GM12864 (cell line): ENCODE measurements at regions not wholly inside any gene's neighbourhood (a gene's known extent, or its start where the extent isn't known, plus 50 kb on each side); places are given as distances from the start of the nearest gene placed in this dataset.
"Not testable (repeated sequence)": the region's sequence is repeated elsewhere in the genome, so short reads cannot be mapped to it uniquely, and the experiment has no call there.

Source experiments
- DNase-seq: peaks from one replicate; pipeline ENCODE4 v3.0.0-alpha.2; 2011; ENCODE audit warnings: low read depth
- H3K4me3 ChIP-seq: 2 replicates; pipeline ENCODE4 v1.5.1; 2011; ENCODE audit warnings: mild to moderate bottlenecking, low read depth, low read length, control low read depth
- CTCF ChIP-seq: IDR thresholded peaks from 2 replicates; pipeline ENCODE4 v1.5.1; 2011; ENCODE audit warnings: low read depth, mild to moderate bottlenecking, moderate library complexity, low read length, control low read depth, inconsistent platforms; ENCODE audit errors: missing control alignments

GRCh38 chr13:21282065-21282464 lies 105.6 kb downstream of the MRPL57 start:
- TF ChIP-seq CTCF: no peak
- no peak overlapping the region for H3K4me3 ChIP-seq
- DNase-seq: no peak

- no peak overlapping the region for H3K4me3 ChIP-seq
- no peak for TF ChIP-seq CTCF
- no peak for DNase-seq
These were observed 111.0 kb downstream of the MRPL57 start for GRCh38 chr13:21287331-21287907.

- DNase-seq: no peak
- no peak overlapping the region for H3K4me3 ChIP-seq
- no peak for TF ChIP-seq CTCF
These were observed 113.0 kb downstream of the MRPL57 start for GRCh38 chr13:21289475-21289874.

GRCh38 chr13:21290442-21291002 lies 114.1 kb downstream of the MRPL57 start:
- DNase-seq, H3K4me3 ChIP-seq: not testable (repeated sequence)

- DNase-seq: no peak
- TF ChIP-seq CTCF: no peak
- no peak overlapping the region for H3K4me3 ChIP-seq
These were observed 115.4 kb downstream of the MRPL57 start for GRCh38 chr13:21291840-21292239.

- not testable (repeated sequence) for H3K4me3 ChIP-seq, DNase-seq
- peak; percentile 61 for TF ChIP-seq CTCF
These were observed 120.5 kb downstream of the MRPL57 start for GRCh38 chr13:21296991-21297390.

- H3K4me3 ChIP-seq: peak overlapping the region; percentile 70
- no peak for TF ChIP-seq CTCF
- DNase-seq: no peak
These were observed 121.0 kb downstream of the MRPL57 start for GRCh38 chr13:21297447-21297846.
